ENCODE measurements at regions not wholly inside any gene's neighbourhood (a gene's known extent, or its start where the extent isn't known, plus 50 kb on each side); places are given as distances from the start of the nearest gene placed in this dataset.

DNA sequence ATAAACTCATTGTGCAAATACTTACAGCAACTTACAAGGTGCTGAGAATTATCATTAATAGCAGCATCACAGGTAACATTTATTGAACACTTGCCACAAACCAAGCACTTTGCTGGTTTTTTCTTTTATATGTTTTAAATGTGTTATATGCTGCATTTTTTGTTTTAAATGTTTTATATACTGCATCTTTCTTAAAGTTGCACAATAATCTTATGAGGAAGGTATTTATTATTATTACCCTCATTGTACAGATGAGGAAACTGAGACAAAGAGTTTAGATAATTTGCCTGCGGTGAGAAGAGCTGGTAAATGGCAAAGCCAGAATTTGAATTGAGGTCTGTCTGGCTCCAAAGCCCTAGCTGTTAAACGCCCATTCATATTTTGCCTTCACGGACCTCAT, 52.2 kb upstream of the RIOK3 start:
- ChIA-PET CTCF (ENCODE audit: low intra/inter-chr PET ratio) (no interaction called here), POLR2A (interaction anchor here (0.6 kb wide), 1 partner anchor 52 kb away, joined by 3 read pairs; the partner anchor contains the start of gene RIOK3)
- H3K27ac ChIP-seq (ENCODE audit: extremely low read depth, low read depth, low read length), result no peak overlapping the region
- H3K9ac ChIP-seq (ENCODE audit: insufficient read depth in 1 of 2, low read depth in 2 of 2, low read length in 2 of 2), result no peak overlapping the region
- intact Hi-C loops (cut with micrococcal nuclease) (loop anchor here (10.0 kb wide), 1 partner anchor 366 kb away; no protein-coding TSS in a partner anchor), in situ Hi-C loops (cut with MboI) (no loop called here)
- no peaks in the 10 kb centered on the region for H3K4me1 ChIP-seq (replicated peaks in 1 of 2; ENCODE audit: control insufficient read depth in 2 of 2, insufficient read depth in 2 of 2, low read length in 2 of 2)
- TF ChIP-seq LEF1 (IDR thresholded peaks at IDR 0.05), result no peak
- TF ChIP-seq ASH1L (IDR thresholded peaks at IDR 0.05; ENCODE audit: borderline replicate concordance, low read depth, partially characterized antibody), result no peak
- no peak for TF ChIP-seq KHSRP (IDR thresholded peaks at IDR 0.05)
- peak; percentile 57 for TF ChIP-seq CEBPB (tag; IDR thresholded peaks at IDR 0.05)
- no peak for TF ChIP-seq POLR2AphosphoS5 (IDR thresholded peaks at IDR 0.05; ENCODE audit: control insufficient read depth, insufficient read depth, low read depth, low read length)
- TF ChIP-seq, protein P1, sequence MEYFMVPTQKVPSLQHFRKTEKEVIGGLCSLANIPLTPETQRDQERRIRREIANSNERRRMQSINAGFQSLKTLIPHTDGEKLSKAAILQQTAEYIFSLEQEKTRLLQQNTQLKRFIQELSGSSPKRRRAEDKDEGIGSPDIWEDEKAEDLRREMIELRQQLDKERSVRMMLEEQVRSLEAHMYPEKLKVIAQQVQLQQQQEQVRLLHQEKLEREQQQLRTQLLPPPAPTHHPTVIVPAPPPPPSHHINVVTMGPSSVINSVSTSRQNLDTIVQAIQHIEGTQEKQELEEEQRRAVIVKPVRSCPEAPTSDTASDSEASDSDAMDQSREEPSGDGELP (CRISPR knock-in tag; IDR thresholded peaks at IDR 0.05; ENCODE audit: borderline replicate concordance), result no peak
- no peak for TF ChIP-seq CEBPG (CRISPR knock-in tag; IDR thresholded peaks at IDR 0.05)
- TF ChIP-seq CEBPG (tag; conservative IDR thresholded peaks at IDR 0.05 in 1 of 2, IDR thresholded peaks at IDR 0.05 in 1 of 2), result peak in 1 of 2 experiments; percentile 64; a peak in 2 of 4 replicates
- WGBS (ENCODE audit: insufficient coverage, low coverage, missing lambda C conversion rate), result 48% methylated on average over 3 of the region's 3 CpGs
- no peaks in the 10 kb centered on the region for H3K9me1 ChIP-seq (ENCODE audit: control insufficient read depth, insufficient read depth, low read length)
- H4K20me1 ChIP-seq (replicated peaks; ENCODE audit: control insufficient read depth, insufficient read depth, low read length), result no peaks in the 10 kb centered on the region
- H3K9me3 ChIP-seq (replicated peaks; ENCODE audit: control insufficient read depth, insufficient read depth, low read depth, low read length), result no peaks in the 10 kb centered on the region
- no peak for FAIRE-seq
- no peaks in the 10 kb centered on the region for H3K27me3 ChIP-seq (ENCODE audit: control insufficient read depth in 2 of 2, insufficient read depth in 2 of 2, low read length in 2 of 2)
- BruUV-seq (replicated peaks), result no TSS peak
- no peak for ATAC-seq
- no peak overlapping the region for H3K4me2 ChIP-seq (ENCODE audit: insufficient read depth, low read length)
- H3K36me3 ChIP-seq (ENCODE audit: control insufficient read depth, insufficient read depth, low read length), result peaks cover 8% of the 10 kb centered on the region; the same call in 2 of the 3 replicates
- no peak for DNase-seq (ENCODE audit: extremely low read depth in 1 of 4, low spot score in 3 of 4)
- no peak overlapping the region for H2AFZ ChIP-seq (ENCODE audit: low read depth, low read length)
- no peaks in the 10 kb centered on the region for H3K79me2 ChIP-seq (ENCODE audit: control insufficient read depth, insufficient read depth, low read length)
- no peak overlapping the region for H3K4me3 ChIP-seq

Measured in K562 (cell line).